IMR-90 (cell line): ENCODE measurements at regions not wholly inside any gene's neighbourhood (a gene's known extent, or its start where the extent isn't known, plus 50 kb on each side); places are given as distances from the start of the nearest gene placed in this dataset.

Source experiments
- ATAC-seq: fragments of 200-7000 bp; cut with Tn5 transposase; 2 replicates; pipeline ENCODE4 v1.9.1; 2020; ENCODE audit warnings: low read depth, mild to moderate bottlenecking, moderate library complexity
- BruUV-seq: library from RNA; stranded (reverse); fragments of 400-500 nt; replicated peaks from 2 replicates; lab custom pipeline; 2021; lab: Mats Ljungman, UMichigan
- CTCF ChIA-PET: fragments of 300-600 bp; formaldehyde crosslinking; extraction: SDS; loops from one replicate; lab custom pipeline; 2021; ENCODE audit warnings: antibody characterized with exemption; lab: Yijun Ruan, JAX
- POLR2A ChIA-PET: fragments of 300-600 bp; sonication (Branson Sonifier 250); formaldehyde crosslinking; loops from one replicate; lab custom pipeline; 2022; ENCODE audit warnings: antibody characterized with exemption; ENCODE audit not compliant: unreplicated experiment; lab: Charles Lee
- DNase-seq: peaks from one replicate; pipeline ENCODE4 v3.0.0; 2013
- H2AFZ ChIP-seq: replicated peaks from 2 replicates; pipeline ENCODE3; 2013; ENCODE audit warnings: low read length, mild to moderate bottlenecking; ENCODE audit not compliant: poor library complexity
- H2AK5ac ChIP-seq: 2 replicates; pipeline ENCODE4 v1.6.1; 2013; ENCODE audit warnings: low read depth, low read length, inconsistent platforms
- H2AK9ac ChIP-seq: replicated peaks from 2 replicates; pipeline ENCODE3; 2013; ENCODE audit warnings: mild to moderate bottlenecking, low read depth, low read length, moderate library complexity; ENCODE audit not compliant: poor library complexity
- H2BK120ac ChIP-seq: 2 replicates; pipeline ENCODE4 v1.6.1; 2013; ENCODE audit warnings: low read depth, low read length, inconsistent platforms
- H2BK15ac ChIP-seq: 3 replicates; pipeline ENCODE4 v1.6.1; 2013; ENCODE audit warnings: low read depth, low read length, inconsistent platforms
- H2BK20ac ChIP-seq: 2 replicates; pipeline ENCODE4 v1.6.1; 2013; ENCODE audit warnings: low read depth, mild to moderate bottlenecking, inconsistent platforms, low read length, moderate library complexity
- H2BK5ac ChIP-seq: 2 replicates; pipeline ENCODE4 v1.6.1; 2013; ENCODE audit warnings: mild to moderate bottlenecking, low read depth, low read length, inconsistent platforms; ENCODE audit not compliant: poor library complexity, severe bottlenecking
- H3K14ac ChIP-seq: replicated peaks from 2 replicates; pipeline ENCODE4 v1.6.1; 2013; ENCODE audit warnings: low read depth, low read length, inconsistent platforms
- H3K18ac ChIP-seq: 2 replicates; pipeline ENCODE4 v1.6.1; 2013; ENCODE audit warnings: low read depth, low read length, control low read depth
- H3K23ac ChIP-seq: 2 replicates; pipeline ENCODE4 v1.6.1; 2013; ENCODE audit warnings: low read depth, low read length, inconsistent platforms
- H3K27ac ChIP-seq: 2 replicates; pipeline ENCODE4 v1.5.1; 2013; ENCODE audit warnings: mild to moderate bottlenecking, control low read depth, low read length; ENCODE audit not compliant: insufficient read depth
- H3K27me3 ChIP-seq: 2 replicates; pipeline ENCODE4 v1.6.1; 2013; ENCODE audit warnings: low read length; ENCODE audit not compliant: control insufficient read depth, insufficient read depth
- H3K36me3 ChIP-seq: 2 replicates; pipeline ENCODE4 v1.6.1; 2013; ENCODE audit warnings: low read length, mixed read lengths; ENCODE audit not compliant: control insufficient read depth, insufficient read depth
- H3K4ac ChIP-seq: 2 replicates; pipeline ENCODE4 v1.6.1; 2013; ENCODE audit warnings: low read depth, low read length, inconsistent platforms
- H3K4me1 ChIP-seq: 2 replicates; pipeline ENCODE4 v1.6.1; 2013; ENCODE audit warnings: low read length, mixed read lengths; ENCODE audit not compliant: control insufficient read depth, insufficient read depth
- H3K4me2 ChIP-seq: 2 replicates; pipeline ENCODE4 v1.6.1; 2013; ENCODE audit warnings: low read depth, mild to moderate bottlenecking, control low read depth, low read length, moderate library complexity
- H3K4me3 ChIP-seq: 2 replicates; pipeline ENCODE4 v1.5.1; 2013; ENCODE audit warnings: low read depth, mild to moderate bottlenecking, control low read depth, low read length, moderate library complexity; ENCODE audit not compliant: insufficient read depth
- H3K56ac ChIP-seq: 2 replicates; pipeline ENCODE4 v1.6.1; 2013; ENCODE audit warnings: low read length, inconsistent platforms; ENCODE audit not compliant: insufficient read depth; ENCODE audit errors: extremely low read depth
- H3K79me1 ChIP-seq, 2 experiments: 2 replicates each; pipeline ENCODE4 v1.6.1; 2013; ENCODE audit warnings: low read length in 2 of 2, inconsistent platforms in 1 of 2, low read depth in 1 of 2
- H3K9ac ChIP-seq: 2 replicates; pipeline ENCODE4 v1.6.1; 2013; ENCODE audit warnings: low read depth, low read length, control low read depth
- H3K9me1 ChIP-seq: 2 replicates; pipeline ENCODE4 v1.6.1; 2013; ENCODE audit warnings: low read length, inconsistent platforms; ENCODE audit not compliant: insufficient read depth
- H3K9me3 ChIP-seq: 2 replicates; pipeline ENCODE4 v1.6.1; 2013; ENCODE audit warnings: low read length; ENCODE audit not compliant: control insufficient read depth, insufficient read depth
- H4K20me1 ChIP-seq: 2 replicates; pipeline ENCODE4 v1.6.1; 2013; ENCODE audit warnings: low read length, inconsistent platforms; ENCODE audit not compliant: insufficient read depth
- H4K5ac ChIP-seq: 2 replicates; pipeline ENCODE4 v1.6.1; 2013; ENCODE audit warnings: mild to moderate bottlenecking, low read depth, low read length, control low read depth
- H4K8ac ChIP-seq, 2 experiments: 2 replicates each; pipeline ENCODE4 v1.6.1; 2013; ENCODE audit warnings: low read depth in 2 of 2, low read length in 2 of 2, control low read depth in 1 of 2, inconsistent platforms in 1 of 2
- H4K91ac ChIP-seq: 2 replicates; pipeline ENCODE4 v1.6.1; 2013; ENCODE audit warnings: low read depth, low read length, inconsistent platforms; ENCODE audit not compliant: insufficient read depth
- BHLHE40 ChIP-seq: fragments of 150-350 bp; IDR thresholded peaks from 2 replicates; pipeline ENCODE4 v1.6.1; 2016; ENCODE audit warnings: mild to moderate bottlenecking, low read depth, low read length
- CEBPB ChIP-seq: IDR thresholded peaks from 2 replicates; pipeline ENCODE4 v1.6.1; 2012; ENCODE audit warnings: low read depth, low read length, improper control_type of control experiment
- CHD1 ChIP-seq: IDR thresholded peaks from 2 replicates; pipeline ENCODE4 v1.6.1; 2012; ENCODE audit warnings: low read depth, low read length, improper control_type of control experiment
- CTCF ChIP-seq: conservative IDR thresholded peaks from 2 replicates; pipeline ENCODE4 v1.5.1; 2012; ENCODE audit warnings: mild to moderate bottlenecking, low read depth, low read length, improper control_type of control experiment
- ELK1 ChIP-seq: fragments of 150-350 bp; IDR thresholded peaks from 2 replicates; pipeline ENCODE4 v1.6.1; 2016; ENCODE audit warnings: low read depth, mild to moderate bottlenecking, low read length, moderate library complexity, borderline replicate concordance
- FOS ChIP-seq: fragments of 150-350 bp; IDR thresholded peaks from 2 replicates; pipeline ENCODE4 v1.6.1; 2016; ENCODE audit warnings: low read depth, low read length
- MAFK ChIP-seq: IDR thresholded peaks from 2 replicates; pipeline ENCODE4 v1.6.1; 2012; ENCODE audit warnings: low read depth, low read length, improper control_type of control experiment
- MAZ ChIP-seq: IDR thresholded peaks from 2 replicates; pipeline ENCODE4 v1.6.1; 2012; ENCODE audit warnings: low read depth, mild to moderate bottlenecking, low read length, improper control_type of control experiment, moderate library complexity, borderline replicate concordance
- MXI1 ChIP-seq: IDR thresholded peaks from 2 replicates; pipeline ENCODE4 v1.6.1; 2012; ENCODE audit warnings: low read depth, mild to moderate bottlenecking, low read length, moderate library complexity, borderline replicate concordance
- NFE2L2 ChIP-seq: fragments of 150-350 bp; IDR thresholded peaks from 2 replicates; pipeline ENCODE4 v1.6.1; 2016; ENCODE audit warnings: low read depth, mild to moderate bottlenecking, low read length
- POLR2A ChIP-seq: IDR thresholded peaks from 2 replicates; pipeline ENCODE4 v1.6.1; 2012; ENCODE audit warnings: mild to moderate bottlenecking, low read depth, low read length
- RAD21 ChIP-seq: IDR thresholded peaks from 2 replicates; pipeline ENCODE4 v1.6.1; 2012; ENCODE audit warnings: low read length, improper control_type of control experiment
- RCOR1 ChIP-seq: IDR thresholded peaks from 2 replicates; pipeline ENCODE4 v1.6.1; 2012; ENCODE audit warnings: mild to moderate bottlenecking, low read length, improper control_type of control experiment; ENCODE audit not compliant: insufficient replicate concordance
- RFX5 ChIP-seq: IDR thresholded peaks from 2 replicates; pipeline ENCODE4 v1.8.0; 2012; ENCODE audit warnings: low read depth, mild to moderate bottlenecking, low read length, moderate library complexity
- SMC3 ChIP-seq: fragments of 150-350 bp; IDR thresholded peaks from 2 replicates; pipeline ENCODE4 v1.6.1; 2016; ENCODE audit warnings: low read depth, mild to moderate bottlenecking, antibody characterized with exemption, low read length, moderate library complexity
- USF2 ChIP-seq: fragments of 150-350 bp; IDR thresholded peaks from 2 replicates; pipeline ENCODE4 v1.6.1; 2017; ENCODE audit warnings: mild to moderate bottlenecking, antibody characterized with exemption, low read length, low read depth
- WGBS, 2 experiments: methylation state at CpG; one replicate each; pipeline versions ENCODE4 v1.1.5 to v1.1.7; 2013; ENCODE audit warnings: missing lambda C conversion rate in 2 of 2; ENCODE audit not compliant: insufficient read length in 1 of 2; ENCODE audit errors: extremely low coverage in 2 of 2; 5-methylcytosine and 5-hydroxymethylcytosine counted together
- dilution Hi-C: fragments of 300-500 bp; cut with HindIII; formaldehyde crosslinking; loops from one replicate; pipeline ENCODE4 v1.14.3; 2018; ENCODE audit warnings: low sequenced_read_pairs; ENCODE audit not compliant: unreplicated experiment
- in situ Hi-C: fragments of 300-500 bp; cut with MboI; formaldehyde crosslinking; loops from 3 replicates; pipeline ENCODE4 v1.14.3; 2019; ENCODE audit warnings: low sequenced_read_pairs, inconsistent platforms, mixed read lengths
- intact Hi-C: fragments of 100-400 bp; cut with micrococcal nuclease; formaldehyde crosslinking; loops from 2 replicates; pipeline ENCODE4 v1.10.0; 2022

GRCh38 chr5:165055476-165055875 lies 1550.1 kb downstream of the MAT2B start:
- Histone ChIP-seq H3K36me3 (no peaks in the 10 kb centered on the region), H3K4me2 (no peak overlapping the region), H2BK120ac (no peak overlapping the region), H3K56ac (no peak overlapping the region), H3K9me3 (0 out of 2 replicates have a peak, but pooled peaks cover 1% of the 10 kb centered on the region), H3K18ac (no peak overlapping the region), H3K23ac (no peak overlapping the region), H3K9me1 (no peaks in the 10 kb centered on the region), H3K14ac (no peak overlapping the region), H3K79me1 (no peaks in the 10 kb centered on the region), H3K4me3 (no peak overlapping the region), H4K20me1 (no peaks in the 10 kb centered on the region), H4K91ac (no peak overlapping the region), H3K27me3 (no peaks in the 10 kb centered on the region), H2AK5ac (no peak overlapping the region), H4K8ac (no peak overlapping the region), H3K4ac (no peak overlapping the region), H3K9ac (no peak overlapping the region), H2AFZ (no peak overlapping the region), H2BK5ac (no peak overlapping the region), H2AK9ac (no peak overlapping the region), H2BK20ac (no peak overlapping the region), H3K4me1 (no peaks in the 10 kb centered on the region), H4K5ac (no peak overlapping the region), H2BK15ac (no peak overlapping the region), H3K27ac (no peak overlapping the region)
- dilution Hi-C loops: no loop called here
- ChIA-PET POLR2A (no interaction called here), CTCF (no interaction called here)
- TF ChIP-seq CEBPB (no peak), FOS (no peak), MAFK (no peak), RAD21 (no peak), POLR2A (no peak), RCOR1 (no peak), CHD1 (no peak), MAZ (no peak), CTCF (no peak), NFE2L2 (no peak), ELK1 (no peak), USF2 (no peak), MXI1 (no peak), RFX5 (no peak), SMC3 (no peak), BHLHE40 (no peak)
- no CpG with 5 or more reads among the region's 1 CpG for WGBS, 2 experiments
- DNase-seq: no peak
- no peak for ATAC-seq
- in situ Hi-C loops: no loop called here
- intact Hi-C loops: no loop called here
- no TSS peak for BruUV-seq
